ENCODE measurements at regions not wholly inside any gene's neighbourhood (a gene's known extent, or its start where the extent isn't known, plus 50 kb on each side); places are given as distances from the start of the nearest gene placed in this dataset.

GRCh38 chr2:126437016-126437415, 218.9 kb upstream of the GYPC start:
- H3K9ac ChIP-seq (ENCODE audit: low read depth in 1 of 2, low read length in 2 of 2), result no peak overlapping the region
- H3K27me3 ChIP-seq (ENCODE audit: control insufficient read depth in 4 of 4, insufficient read depth in 4 of 4, low read length in 3 of 4), result no peaks in the 10 kb centered on the region
- no peaks in the 10 kb centered on the region for H3K4me1 ChIP-seq (ENCODE audit: control insufficient read depth in 4 of 4, insufficient read depth in 4 of 4, low read length in 3 of 4)
- DNase-seq (ENCODE audit: low spot score), result no peak
- no peak overlapping the region for H3K4me3 ChIP-seq (ENCODE audit: low read depth in 1 of 3, low read length in 3 of 3)
- no peak overlapping the region for H3K27ac ChIP-seq (ENCODE audit: low read depth in 1 of 2, low read length in 2 of 2)
- no peaks in the 10 kb centered on the region for H3K36me3 ChIP-seq (ENCODE audit: control insufficient read depth in 4 of 4, insufficient read depth in 3 of 4, low read depth in 1 of 4, low read length in 3 of 4)
- TF ChIP-seq RAD21 (IDR thresholded peaks at IDR 0.05) (no peak), TAF1 (conservative IDR thresholded peaks at IDR 0.05) (no peak), CTCF (IDR thresholded peaks at IDR 0.05; ENCODE audit: low read depth, low read length, missing input control) (no peak), REST (IDR thresholded peaks at IDR 0.05) (no peak), FOXA2 (IDR thresholded peaks at IDR 0.05) (no peak), EGR1 (IDR thresholded peaks at IDR 0.05; ENCODE audit: low read depth in 2 of 2) (no peak), MAX (IDR thresholded peaks at IDR 0.05) (no peak), FOXA1 (IDR thresholded peaks at IDR 0.05) (no peak), JUND (IDR thresholded peaks at IDR 0.05) (no peak), SP1 (IDR thresholded peaks at IDR 0.05) (no peak), HNF4G (IDR thresholded peaks at IDR 0.05) (no peak)
- WGBS, result 86% methylated on average over 6 of the region's 6 CpGs
- no peaks in the 10 kb centered on the region for H3K9me3 ChIP-seq (ENCODE audit: control insufficient read depth in 4 of 4, low read length in 3 of 4)

GRCh38 chr2:126444512-126444911, 211.4 kb upstream of the GYPC start:
- Histone ChIP-seq H3K36me3 (ENCODE audit: control insufficient read depth in 4 of 4, insufficient read depth in 3 of 4, low read depth in 1 of 4, low read length in 3 of 4) (no peaks in the 10 kb centered on the region), H3K27ac (ENCODE audit: low read depth in 1 of 2, low read length in 2 of 2) (no peak overlapping the region), H3K9me3 (ENCODE audit: control insufficient read depth in 4 of 4, low read length in 3 of 4) (no peaks in the 10 kb centered on the region), H3K9ac (ENCODE audit: low read depth in 1 of 2, low read length in 2 of 2) (no peak overlapping the region), H3K4me3 (ENCODE audit: low read depth in 1 of 3, low read length in 3 of 3) (no peak overlapping the region), H3K4me1 (ENCODE audit: control insufficient read depth in 4 of 4, insufficient read depth in 4 of 4, low read length in 3 of 4) (peaks cover 0 to 18% (median 13%) of the 10 kb centered on the region in 4 donors), H3K27me3 (ENCODE audit: control insufficient read depth in 4 of 4, insufficient read depth in 4 of 4, low read length in 3 of 4) (no peaks in the 10 kb centered on the region)
- WGBS, result 84% methylated on average over 1 of the region's 1 CpG
- no peak for TF ChIP-seq FOXA2 (IDR thresholded peaks at IDR 0.05)
- no peak for TF ChIP-seq RAD21 (IDR thresholded peaks at IDR 0.05)
- no peak for TF ChIP-seq ZBTB33 (IDR thresholded peaks at IDR 0.05)
- no peak for TF ChIP-seq HNF4A (conservative IDR thresholded peaks at IDR 0.05)
- TF ChIP-seq GABPA (IDR thresholded peaks at IDR 0.05 in 1 of 2, conservative IDR thresholded peaks at IDR 0.05 in 1 of 2), result no peak
- TF ChIP-seq TAF1 (conservative IDR thresholded peaks at IDR 0.05), result no peak
- no peak for TF ChIP-seq MAX (IDR thresholded peaks at IDR 0.05)
- TF ChIP-seq YY1 (IDR thresholded peaks at IDR 0.05), result no peak
- TF ChIP-seq HNF4G (IDR thresholded peaks at IDR 0.05), result no peak
- no peak for TF ChIP-seq JUND (IDR thresholded peaks at IDR 0.05)
- TF ChIP-seq NR2F2 (IDR thresholded peaks at IDR 0.05), result no peak
- TF ChIP-seq CTCF (IDR thresholded peaks at IDR 0.05; ENCODE audit: low read depth, low read length, missing input control), result no peak
- no peak for TF ChIP-seq EGR1 (IDR thresholded peaks at IDR 0.05; ENCODE audit: low read depth in 2 of 2)
- TF ChIP-seq REST (IDR thresholded peaks at IDR 0.05), result no peak
- no peak for TF ChIP-seq SP1 (IDR thresholded peaks at IDR 0.05)
- no peak for TF ChIP-seq RXRA (IDR thresholded peaks at IDR 0.05)
- TF ChIP-seq ATF3 (IDR thresholded peaks at IDR 0.05), result no peak
- TF ChIP-seq FOXA1 (IDR thresholded peaks at IDR 0.05), result no peak
- DNase-seq (ENCODE audit: low spot score), result no peak
